Kidney capillary endothelial cell (primary cell): ENCODE measurements at regions not wholly inside any gene's neighbourhood (a gene's known extent, or its start where the extent isn't known, plus 50 kb on each side); places are given as distances from the start of the nearest gene placed in this dataset.
"Not testable (repeated sequence)": the region's sequence is repeated elsewhere in the genome, so short reads cannot be mapped to it uniquely, and the experiment has no call there.

Experiments
- DNase-seq: peaks from one replicate; pipeline ENCODE4 v3.0.0-alpha.2; 2018; ENCODE audit warnings: low spot score

- DNase-seq: no peak
Measured at GRCh38 chr2:14988600-14988999, 356.1 kb downstream of the LRATD1 start.

GRCh38 chr2:14991723-14992122, 359.2 kb downstream of the LRATD1 start:
- no peak for DNase-seq

GRCh38 chr2:14994721-14995120, 362.2 kb downstream of the LRATD1 start:
- no peak for DNase-seq

- DNase-seq: no peak
Measured at GRCh38 chr2:14996351-14997014, 364.0 kb downstream of the LRATD1 start.

GRCh38 chr2:14998546-14998945, 366.0 kb downstream of the LRATD1 start:
- DNase-seq: no peak

- DNase-seq: no peak
Measured at GRCh38 chr2:14999114-14999661, 366.7 kb downstream of the LRATD1 start.

GRCh38 chr2:15002519-15002918, 370.0 kb downstream of the LRATD1 start:
- DNase-seq: not testable (repeated sequence)

- no peak for DNase-seq
Measured at GRCh38 chr2:15006667-15007066, 374.1 kb downstream of the LRATD1 start.

- DNase-seq: no peak
Measured at GRCh38 chr2:15009681-15010080, 377.2 kb downstream of the LRATD1 start.

- DNase-seq: no peak
Measured at GRCh38 chr2:15010346-15010745, 377.8 kb downstream of the LRATD1 start.

- DNase-seq: no peak
Measured at GRCh38 chr2:15018814-15019213, 386.3 kb downstream of the LRATD1 start.

- DNase-seq: no peak
Measured at GRCh38 chr2:15023221-15023620, 390.7 kb downstream of the LRATD1 start.

- no peak for DNase-seq
Measured at GRCh38 chr2:15028406-15028805, 395.9 kb downstream of the LRATD1 start.

GRCh38 chr2:15031745-15032240, 399.3 kb downstream of the LRATD1 start:
- no peak for DNase-seq

GRCh38 chr2:15034246-15034645, 401.7 kb downstream of the LRATD1 start:
- no peak for DNase-seq

- DNase-seq: no peak
Measured at GRCh38 chr2:15034860-15035259, 402.3 kb downstream of the LRATD1 start.

GRCh38 chr2:15038366-15039364, 406.1 kb downstream of the LRATD1 start:
- DNase-seq: no peak

- DNase-seq: no peak
Measured at GRCh38 chr2:15040429-15041084, 408.0 kb downstream of the LRATD1 start.

GRCh38 chr2:15041429-15041837, 408.9 kb downstream of the LRATD1 start:
- no peak for DNase-seq

GRCh38 chr2:15042801-15043217, 410.3 kb downstream of the LRATD1 start:
- DNase-seq: no peak

- DNase-seq: no peak
Measured at GRCh38 chr2:15043336-15044058, 411.0 kb downstream of the LRATD1 start.
